ENCODE measurements at regions not wholly inside any gene's neighbourhood (a gene's known extent, or its start where the extent isn't known, plus 50 kb on each side); places are given as distances from the start of the nearest gene placed in this dataset.

- no peak for DNase-seq (ENCODE audit: low read depth)
Measured at GRCh38 chr11:45347348-45348082, 61.4 kb upstream of the SYT13 start.

- no peak for DNase-seq (ENCODE audit: low read depth)
Measured at GRCh38 chr11:45345491-45345890, 59.4 kb upstream of the SYT13 start.

GRCh38 chr11:45344028-45344427 lies 57.9 kb upstream of the SYT13 start:
- DNase-seq (ENCODE audit: low read depth) = no peak

GRCh38 chr11:45343444-45343843 lies 57.3 kb upstream of the SYT13 start:
- DNase-seq (ENCODE audit: low read depth) = no peak

- no peak for DNase-seq (ENCODE audit: low read depth)
Measured at GRCh38 chr11:45341372-45341771, 55.2 kb upstream of the SYT13 start.

- DNase-seq (ENCODE audit: low read depth) = peak; percentile 83
Measured at GRCh38 chr11:45339729-45340519, 53.8 kb upstream of the SYT13 start.

- no peak for DNase-seq (ENCODE audit: low read depth)
Measured at GRCh38 chr11:45337583-45338360, 51.6 kb upstream of the SYT13 start.

GRCh38 chr11:45336136-45336535 lies 50.0 kb upstream of the SYT13 start:
- no peak for DNase-seq (ENCODE audit: low read depth)

Data from EH (cell line).